GM12891 (cell line): ENCODE measurements at regions not wholly inside any gene's neighbourhood (a gene's known extent, or its start where the extent isn't known, plus 50 kb on each side); places are given as distances from the start of the nearest gene placed in this dataset.

Experiments
- POLR2A ChIP-seq: IDR thresholded peaks from 2 replicates; pipeline ENCODE4 v1.6.1; 2011; ENCODE audit warnings: low read depth, low read length, control low read depth
- POLR2AphosphoS5 ChIP-seq: IDR thresholded peaks from 2 replicates; pipeline ENCODE4 v1.6.1; 2011; ENCODE audit warnings: low read depth, low read length, control low read depth
- POU2F2 ChIP-seq: IDR thresholded peaks from 2 replicates; pipeline ENCODE4 v1.6.1; 2011; ENCODE audit warnings: low read depth, mild to moderate bottlenecking, control low read depth, low read length, moderate library complexity

- TF ChIP-seq POLR2AphosphoS5 (no peak), POLR2A (no peak), POU2F2 (no peak)
Measured at GRCh38 chr6:12356431-12356830, 66.3 kb downstream of the EDN1 start.
